ENCODE measurements at regions not wholly inside any gene's neighbourhood (a gene's known extent, or its start where the extent isn't known, plus 50 kb on each side); places are given as distances from the start of the nearest gene placed in this dataset.

DNA sequence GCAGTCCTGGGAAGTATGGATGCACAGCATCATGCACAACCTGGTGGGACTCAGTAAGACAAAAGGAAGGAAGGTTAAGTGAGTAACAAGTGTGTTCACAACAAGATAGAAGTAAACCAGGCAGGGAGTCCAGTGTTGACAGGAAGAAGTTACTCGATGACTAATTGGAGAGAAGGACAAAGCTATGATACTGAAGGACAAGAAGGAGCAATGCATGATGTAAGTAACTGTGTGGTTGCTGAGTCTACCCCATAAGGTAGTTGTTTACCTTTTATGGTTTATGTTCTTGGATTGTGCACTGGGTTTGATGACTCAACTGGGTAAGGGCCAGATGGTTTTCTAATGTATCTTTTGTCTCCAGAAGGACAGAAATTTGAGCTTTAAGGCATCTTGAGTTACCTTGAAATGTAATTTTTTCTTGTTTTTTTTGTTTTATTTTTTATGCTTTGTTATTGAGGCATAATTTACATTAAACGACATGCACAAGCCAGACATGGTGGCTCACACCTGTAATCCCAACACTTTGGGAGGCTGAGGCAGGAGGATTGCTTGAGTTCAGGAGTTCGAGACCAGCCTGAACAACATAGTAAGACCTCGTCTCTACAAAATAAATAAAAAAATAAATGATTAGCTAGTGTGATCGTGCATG, 89.2 kb upstream of the CAST start:
- Histone ChIP-seq H3K9me2 (no peaks in the 10 kb centered on the region), H3K9me3 (no peaks in the 10 kb centered on the region), H3F3A (replicated peaks; ENCODE audit: insufficient read depth) (peaks cover 10% of the 10 kb centered on the region), H2AFZ (ENCODE audit: low read depth) (no peak overlapping the region), H3K4me1 (ENCODE audit: control insufficient read depth in 1 of 2, insufficient read depth in 2 of 2, low read depth in 1 of 2, low read length in 1 of 2) (peaks cover 0 to 5% of the 10 kb centered on the region in 2 experiments; a peak in 1 of 4 replicates), H3K4me2 (peak overlapping the region; percentile 22; the same call in 1 of the 2 replicates), H3K9ac (peak overlapping the region; percentile 18; the same call in 1 of the 2 replicates), H3K27ac (ENCODE audit: low read depth in 2 of 2, low read length in 1 of 2) (peak overlapping the region in 1 of 2 experiments; percentile 69; a peak in 2 of 4 replicates), H4K20me1 (ENCODE audit: insufficient read depth) (no peaks in the 10 kb centered on the region), H3K79me2 (ENCODE audit: insufficient read depth) (no peaks in the 10 kb centered on the region), H3K27me3 (ENCODE audit: insufficient read depth) (no peaks in the 10 kb centered on the region), H3K36me3 (replicated peaks in 1 of 2; ENCODE audit: control insufficient read depth in 1 of 2, insufficient read depth in 2 of 2, low read length in 1 of 2) (no peaks in the 10 kb centered on the region), H3K4me3 (ENCODE audit: low read depth in 2 of 2, low read length in 1 of 2) (no peak overlapping the region)
- WGBS (ENCODE audit: low lambda C conversion rate), result 61% methylated on average over 5 of the region's 5 CpGs
- no peak for DNase-seq
- ChIA-PET CTCF (interaction anchor here (1.0 kb wide), 2 partner anchors 14 to 29 kb away, joined by 3 to 4 read pairs; no protein-coding TSS in a partner anchor), POLR2A (no interaction called here)
- peak; percentile 30; the same call in 1 of the 2 replicates for TF ChIP-seq REST (IDR thresholded peaks at IDR 0.05; ENCODE audit: low read depth, low read length)
- TF ChIP-seq JUND (IDR thresholded peaks at IDR 0.05), result peak; percentile 87
- peak; percentile 15; the same call in 1 of the 2 replicates for TF ChIP-seq GABPA (IDR thresholded peaks at IDR 0.05; ENCODE audit: low read depth)
- peak; percentile 88 for TF ChIP-seq NFIC (IDR thresholded peaks at IDR 0.05; ENCODE audit: borderline replicate concordance)
- TF ChIP-seq TCF12 (IDR thresholded peaks at IDR 0.05), result peak; percentile 94
- peak; percentile 63; the same call in 1 of the 2 replicates for TF ChIP-seq POLR2AphosphoS5 (IDR thresholded peaks at IDR 0.05; ENCODE audit: low read depth, low read length)
- no peak for TF ChIP-seq IRF3 (IDR thresholded peaks at IDR 0.05; ENCODE audit: low read depth, low read length)
- TF ChIP-seq RXRA (IDR thresholded peaks at IDR 0.05; ENCODE audit: borderline replicate concordance, low read depth), result peak; percentile 33; the same call in 1 of the 2 replicates
- no peak for TF ChIP-seq TAF1 (IDR thresholded peaks at IDR 0.05; ENCODE audit: borderline replicate concordance, low read depth, low read length)
- TF ChIP-seq RFX5 (IDR thresholded peaks at IDR 0.05; ENCODE audit: low read length), result no peak
- peak; percentile 86 for TF ChIP-seq FOSL2 (IDR thresholded peaks at IDR 0.05; ENCODE audit: borderline replicate concordance, low read depth)
- TF ChIP-seq, protein P1, sequence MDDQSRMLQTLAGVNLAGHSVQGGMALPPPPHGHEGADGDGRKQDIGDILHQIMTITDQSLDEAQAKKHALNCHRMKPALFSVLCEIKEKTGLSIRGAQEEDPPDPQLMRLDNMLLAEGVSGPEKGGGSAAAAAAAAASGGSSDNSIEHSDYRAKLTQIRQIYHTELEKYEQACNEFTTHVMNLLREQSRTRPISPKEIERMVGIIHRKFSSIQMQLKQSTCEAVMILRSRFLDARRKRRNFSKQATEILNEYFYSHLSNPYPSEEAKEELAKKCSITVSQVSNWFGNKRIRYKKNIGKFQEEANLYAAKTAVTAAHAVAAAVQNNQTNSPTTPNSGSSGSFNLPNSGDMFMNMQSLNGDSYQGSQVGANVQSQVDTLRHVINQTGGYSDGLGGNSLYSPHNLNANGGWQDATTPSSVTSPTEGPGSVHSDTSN (IDR thresholded peaks at IDR 0.05), result peak; percentile 94
- no peak for TF ChIP-seq SMC3 (IDR thresholded peaks at IDR 0.05; ENCODE audit: low read depth, low read length)
- TF ChIP-seq MAX (IDR thresholded peaks at IDR 0.05; ENCODE audit: low read depth), result peak; percentile 61
- TF ChIP-seq, protein P2, sequence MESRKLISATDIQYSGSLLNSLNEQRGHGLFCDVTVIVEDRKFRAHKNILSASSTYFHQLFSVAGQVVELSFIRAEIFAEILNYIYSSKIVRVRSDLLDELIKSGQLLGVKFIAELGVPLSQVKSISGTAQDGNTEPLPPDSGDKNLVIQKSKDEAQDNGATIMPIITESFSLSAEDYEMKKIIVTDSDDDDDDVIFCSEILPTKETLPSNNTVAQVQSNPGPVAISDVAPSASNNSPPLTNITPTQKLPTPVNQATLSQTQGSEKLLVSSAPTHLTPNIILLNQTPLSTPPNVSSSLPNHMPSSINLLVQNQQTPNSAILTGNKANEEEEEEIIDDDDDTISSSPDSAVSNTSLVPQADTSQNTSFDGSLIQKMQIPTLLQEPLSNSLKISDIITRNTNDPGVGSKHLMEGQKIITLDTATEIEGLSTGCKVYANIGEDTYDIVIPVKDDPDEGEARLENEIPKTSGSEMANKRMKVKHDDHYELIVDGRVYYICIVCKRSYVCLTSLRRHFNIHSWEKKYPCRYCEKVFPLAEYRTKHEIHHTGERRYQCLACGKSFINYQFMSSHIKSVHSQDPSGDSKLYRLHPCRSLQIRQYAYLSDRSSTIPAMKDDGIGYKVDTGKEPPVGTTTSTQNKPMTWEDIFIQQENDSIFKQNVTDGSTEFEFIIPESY (IDR thresholded peaks at IDR 0.05; ENCODE audit: borderline replicate concordance, low read depth), result peak; percentile 58; the same call in 1 of the 2 replicates
- TF ChIP-seq TEAD4 (IDR thresholded peaks at IDR 0.05; ENCODE audit: borderline replicate concordance, insufficient read depth), result peak; percentile 61; the same call in 1 of the 2 replicates
- TF ChIP-seq SIN3A (IDR thresholded peaks at IDR 0.05; ENCODE audit: borderline replicate concordance, low read depth, low read length), result 0 out of 2 replicates have a peak, but pooled peaks have one; percentile 58
- TF ChIP-seq EP300 (IDR thresholded peaks at IDR 0.05; ENCODE audit: borderline replicate concordance in 1 of 2, low read depth in 1 of 2, low read length in 1 of 2), result peak in 1 of 2 experiments; percentile 88; a peak in 2 of 4 replicates
